GM12878 (cell line): ENCODE measurements at regions not wholly inside any gene's neighbourhood (a gene's known extent, or its start where the extent isn't known, plus 50 kb on each side); places are given as distances from the start of the nearest gene placed in this dataset.

Experiments
- ATAC-seq: fragments of 200-7000 bp; cut with Tn5 transposase; 3 replicates; pipeline ENCODE4 v1.9.1; 2020; ENCODE audit warnings: mild to moderate bottlenecking, moderate library complexity
- BruUV-seq: library from RNA; stranded (reverse); fragments of 400-500 nt; replicated peaks from 2 replicates; lab custom pipeline; 2021; lab: Mats Ljungman, UMichigan
- CTCF ChIA-PET: fragments of 300-600 bp; sonication (Branson Sonifier 250); formaldehyde crosslinking; extraction: SDS; loops from one replicate; lab custom pipeline; 2021; ENCODE audit warnings: inconsistent platforms; lab: Yijun Ruan, JAX
- POLR2A ChIA-PET: fragments of 350-600 bp; formaldehyde crosslinking; extraction: SDS; loops from one replicate; lab custom pipeline; 2021; ENCODE audit warnings: inconsistent platforms; lab: Charles Lee
- RAD21 ChIA-PET: fragments of 300-600 bp; sonication (Branson Sonifier 250); formaldehyde crosslinking; loops from one replicate; lab custom pipeline; 2023; ENCODE audit warnings: antibody characterized with exemption; ENCODE audit not compliant: unreplicated experiment; lab: Charles Lee
- SMC1A ChIA-PET: fragments of 300-600 bp; sonication (Branson Sonifier 250); formaldehyde crosslinking; loops from one replicate; lab custom pipeline; 2023; ENCODE audit not compliant: unreplicated experiment, uncharacterized antibody; lab: Charles Lee
- DNase-seq: peaks from one replicate; pipeline ENCODE4 v3.0.0-alpha.2; 2011; ENCODE audit warnings: low read depth, low spot score
- FAIRE-seq: peaks from 3 replicates; lab custom pipeline; 2011; peaks lifted over from hg19 to GRCh38; lab: Jason Lieb, UNC
- H2AFZ ChIP-seq: 2 replicates; pipeline ENCODE4 v1.6.0; 2011; ENCODE audit warnings: low read depth, low read length, control low read depth; ENCODE audit not compliant: control insufficient read depth
- H3K27ac ChIP-seq: 2 replicates; pipeline ENCODE4 v1.5.1; 2011; ENCODE audit warnings: control low read depth; ENCODE audit not compliant: control insufficient read depth, insufficient read depth
- H3K27me3 ChIP-seq, 2 experiments: replicated peaks in 1 of 2; 2 replicates each; pipeline versions ENCODE4 v1.6.0 to v1.6.1; 2011; ENCODE audit warnings: low read length in 1 of 2; ENCODE audit not compliant: control insufficient read depth in 2 of 2, insufficient read depth in 2 of 2
- H3K36me3 ChIP-seq, 2 experiments: 2 replicates each; pipeline ENCODE4 v1.5.1; 2011; ENCODE audit warnings: low read length in 1 of 2; ENCODE audit not compliant: control insufficient read depth in 2 of 2, insufficient read depth in 2 of 2
- H3K4me1 ChIP-seq: 2 replicates; pipeline ENCODE4 v1.6.1; 2011; ENCODE audit warnings: mild to moderate bottlenecking, low read length, moderate library complexity, mixed read lengths; ENCODE audit not compliant: control insufficient read depth, insufficient read depth
- H3K4me2 ChIP-seq: 2 replicates; pipeline ENCODE4 v1.6.0; 2011; ENCODE audit warnings: control low read depth; ENCODE audit not compliant: control insufficient read depth, insufficient read depth
- H3K4me3 ChIP-seq: fragments of 200-600 bp; sonication (generic); 2 replicates; pipeline ENCODE4 v1.5.1; 2016
- H3K79me2 ChIP-seq: 2 replicates; pipeline ENCODE4 v1.6.0; 2011; ENCODE audit warnings: low read length; ENCODE audit not compliant: control insufficient read depth, insufficient read depth
- H3K9ac ChIP-seq: 2 replicates; pipeline ENCODE4 v1.8.0; 2011; ENCODE audit warnings: low read length, control low read depth, mixed read lengths; ENCODE audit not compliant: control insufficient read depth, insufficient read depth
- H3K9me3 ChIP-seq: replicated peaks from 3 replicates; pipeline ENCODE4 v1.5.1; 2011; ENCODE audit warnings: mild to moderate bottlenecking, low read length; ENCODE audit not compliant: control insufficient read depth, insufficient read depth
- H4K20me1 ChIP-seq: 2 replicates; pipeline ENCODE4 v1.6.0; 2011; ENCODE audit not compliant: control insufficient read depth, insufficient read depth
- ATF3 ChIP-seq: IDR thresholded peaks from 2 replicates; pipeline ENCODE4 v1.6.1; 2011; ENCODE audit warnings: low read depth, mild to moderate bottlenecking, low read length, moderate library complexity, borderline replicate concordance; ENCODE audit errors: extremely low read depth
- CEBPB ChIP-seq, 2 experiments: fragments of 150-350 bp in 1 of 2; IDR thresholded peaks; 2 replicates each; pipeline ENCODE4 v1.6.1; 2012 to 2014; ENCODE audit warnings: low read depth in 2 of 2, low read length in 2 of 2, borderline replicate concordance in 1 of 2, inconsistent platforms in 1 of 2
- EP300 ChIP-seq, 2 experiments: fragments of 150-350 bp in 1 of 2; IDR thresholded peaks; 2 replicates each; pipeline ENCODE4 v1.6.1; 2011 to 2012; ENCODE audit warnings: low read depth in 2 of 2, low read length in 2 of 2, borderline replicate concordance in 1 of 2, improper control_type of control experiment in 1 of 2, inconsistent platforms in 1 of 2; ENCODE audit not compliant: control insufficient read depth in 1 of 2
- ESRRA ChIP-seq: IDR thresholded peaks from 2 replicates; pipeline ENCODE4 v1.6.1; 2012; ENCODE audit warnings: mild to moderate bottlenecking, low read length, improper control_type of control experiment
- FOS ChIP-seq: IDR thresholded peaks from 3 replicates; pipeline ENCODE4 v1.6.1; 2011; ENCODE audit warnings: borderline replicate concordance; ENCODE audit not compliant: insufficient read length; ENCODE audit errors: extremely low read depth
- MTA2 ChIP-seq: fragments of 450-650 bp; IDR thresholded peaks from 2 replicates; pipeline ENCODE4 v1.6.1; 2016; ENCODE audit warnings: low read depth, mild to moderate bottlenecking, moderate library complexity
- TCF3 ChIP-seq: IDR thresholded peaks from 2 replicates; pipeline ENCODE4 v1.6.1; 2012; ENCODE audit warnings: low read depth, mild to moderate bottlenecking, low read length, borderline replicate concordance; ENCODE audit not compliant: insufficient read depth
- TCF7 ChIP-seq: IDR thresholded peaks from 2 replicates; pipeline ENCODE4 v1.6.1; 2014; ENCODE audit warnings: antibody characterized with exemption, borderline replicate concordance
- YBX1 ChIP-seq: fragments of 450-650 bp; IDR thresholded peaks from 2 replicates; pipeline ENCODE4 v1.6.1; 2016; ENCODE audit warnings: antibody characterized with exemption
- ZBTB4 ChIP-seq: fragments of 450-650 bp; formaldehyde crosslinking; IDR thresholded peaks from 2 replicates; pipeline ENCODE4 v1.4.0; 2022; ENCODE audit warnings: mild to moderate bottlenecking, moderate library complexity
- ZNF687 ChIP-seq: fragments of 450-650 bp; IDR thresholded peaks from 2 replicates; pipeline ENCODE4 v1.6.1; 2017; ENCODE audit warnings: mild to moderate bottlenecking, moderate library complexity
- WGBS: methylation state at CpG from one replicate; pipeline ENCODE4 v1.1.6; 2016; ENCODE audit warnings: low lambda C conversion rate; ENCODE audit not compliant: insufficient replicate concordance, insufficient coverage; ENCODE audit errors: missing lambda C conversion rate; 5-methylcytosine and 5-hydroxymethylcytosine counted together
- in situ Hi-C: fragments of 300-500 bp; cut with MboI; formaldehyde crosslinking; loops from 9 replicates; pipeline ENCODE4 v1.14.3; 2018; ENCODE audit warnings: mixed read lengths
- intact Hi-C: fragments of 100-400 bp; cut with micrococcal nuclease; formaldehyde crosslinking; loops from one replicate; pipeline ENCODE4 v1.14.2; 2022; ENCODE audit not compliant: unreplicated experiment
- TF ChIP-seq, protein P1 (sequence below): fragments of 450-650 bp; IDR thresholded peaks from 2 replicates; pipeline ENCODE4 v1.6.1; 2016; ENCODE audit warnings: mild to moderate bottlenecking

DNA sequence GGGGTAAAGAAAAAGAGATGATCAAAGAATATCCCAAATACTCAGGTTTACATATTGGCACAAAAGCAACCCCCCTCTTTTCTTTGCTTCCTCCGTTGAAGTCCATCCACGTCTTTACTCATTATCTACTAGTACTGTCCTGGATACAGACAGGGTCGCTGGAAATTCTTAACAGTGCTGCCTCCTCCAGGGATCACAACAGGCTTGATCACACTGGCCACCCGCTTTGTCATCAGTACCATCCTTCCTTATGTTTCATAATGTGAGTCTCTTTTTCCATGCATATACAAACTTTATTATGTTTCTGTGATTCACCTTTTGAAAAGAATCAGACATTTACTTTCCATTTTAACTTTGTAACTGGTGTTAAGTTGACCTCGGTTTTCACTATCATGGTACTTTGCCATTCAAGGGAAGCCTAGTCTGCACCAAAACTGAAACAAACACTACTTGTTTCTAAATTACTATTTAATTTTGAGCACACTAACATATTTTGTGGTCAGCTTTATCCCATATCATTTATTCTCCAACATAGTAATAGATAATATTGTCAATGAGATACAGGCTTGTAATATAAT lies 387.5 kb upstream of the PPP1R2C start:
- RAD21 ChIA-PET, result no interaction called here
- SMC1A ChIA-PET, result no interaction called here
- intact Hi-C loops, result no loop called here
- no peaks in the 10 kb centered on the region for H4K20me1 ChIP-seq
- FAIRE-seq, result no peak
- in situ Hi-C loops, result no loop called here
- 18% methylated on average over 5 of the region's 5 CpGs for WGBS
- H3K79me2 ChIP-seq, result no peaks in the 10 kb centered on the region
- H3K36me3 ChIP-seq, result no peaks in the 10 kb centered on the region
- CTCF ChIA-PET, result no interaction called here
- H3K27me3 ChIP-seq, result no peaks in the 10 kb centered on the region
- H3K4me2 ChIP-seq, result no peak overlapping the region
- H3K9me3 ChIP-seq, result no peaks in the 10 kb centered on the region
- no peak overlapping the region for H2AFZ ChIP-seq
- no peak for DNase-seq
- H3K4me3 ChIP-seq, result no peak overlapping the region
- H3K27ac ChIP-seq, result no peak overlapping the region
- BruUV-seq, result no TSS peak
- no peaks in the 10 kb centered on the region for H3K4me1 ChIP-seq
- POLR2A ChIA-PET, result no interaction called here
- H3K9ac ChIP-seq, result no peak overlapping the region
- ATAC-seq, result no peak
- TF ChIP-seq ATF3 (no peak), TCF7 (no peak), YBX1 (no peak), ZBTB4 (CRISPR knock-in tag) (no peak), CEBPB (IDR thresholded peaks at IDR 0.05; ENCODE audit: borderline replicate concordance in 1 of 2, low read depth in 2 of 2, low read length in 2 of 2) (no peak), MTA2 (no peak), ZNF687 (no peak), ESRRA (no peak), TCF3 (no peak), EP300 (IDR thresholded peaks at IDR 0.05; ENCODE audit: borderline replicate concordance in 1 of 2, control insufficient read depth in 1 of 2, low read depth in 2 of 2, low read length in 2 of 2) (no peak), FOS (no peak)
- TF ChIP-seq, protein P1, sequence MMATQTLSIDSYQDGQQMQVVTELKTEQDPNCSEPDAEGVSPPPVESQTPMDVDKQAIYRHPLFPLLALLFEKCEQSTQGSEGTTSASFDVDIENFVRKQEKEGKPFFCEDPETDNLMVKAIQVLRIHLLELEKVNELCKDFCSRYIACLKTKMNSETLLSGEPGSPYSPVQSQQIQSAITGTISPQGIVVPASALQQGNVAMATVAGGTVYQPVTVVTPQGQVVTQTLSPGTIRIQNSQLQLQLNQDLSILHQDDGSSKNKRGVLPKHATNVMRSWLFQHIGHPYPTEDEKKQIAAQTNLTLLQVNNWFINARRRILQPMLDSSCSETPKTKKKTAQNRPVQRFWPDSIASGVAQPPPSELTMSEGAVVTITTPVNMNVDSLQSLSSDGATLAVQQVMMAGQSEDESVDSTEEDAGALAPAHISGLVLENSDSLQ, result no peak
